Sigmoid colon (tissue), 4 donors: ENCODE measurements at regions not wholly inside any gene's neighbourhood (a gene's known extent, or its start where the extent isn't known, plus 50 kb on each side); places are given as distances from the start of the nearest gene placed in this dataset.

Experiments used
- EP300 ChIP-seq, 4 donors: sonication (generic); formaldehyde crosslinking; IDR thresholded peaks; one replicate each; pipeline ENCODE4 v1.6.1; 2017; ENCODE audit warnings: antibody characterized with exemption in 4 of 4
- POLR2A ChIP-seq, 2 donors: fragments of 450-650 bp; IDR thresholded peaks; one replicate each; pipeline ENCODE4 v1.6.1; 2016; ENCODE audit warnings: antibody characterized with exemption in 2 of 2, mild to moderate bottlenecking in 2 of 2, moderate library complexity in 2 of 2
- POLR2AphosphoS5 ChIP-seq, 4 donors: sonication (generic); formaldehyde crosslinking; IDR thresholded peaks; one replicate each; pipeline ENCODE4 v1.6.1; 2017; ENCODE audit warnings: antibody characterized with exemption in 4 of 4
- TF ChIP-seq, protein P1 (sequence below), 4 experiments: fragments of 450-650 bp in 3 of 4; fragments of 200-600 bp in 1 of 4; IDR thresholded peaks; one replicate each; pipeline ENCODE4 v1.5.1; 2016 to 2019; ENCODE audit warnings: antibody characterized with exemption in 4 of 4, mild to moderate bottlenecking in 3 of 4, moderate library complexity in 2 of 4

- TF ChIP-seq POLR2A (IDR thresholded peaks at IDR 0.05) (no peak), POLR2AphosphoS5 (IDR thresholded peaks at IDR 0.05) (no peak), EP300 (IDR thresholded peaks at IDR 0.05) (no peak)
- TF ChIP-seq, protein P1, sequence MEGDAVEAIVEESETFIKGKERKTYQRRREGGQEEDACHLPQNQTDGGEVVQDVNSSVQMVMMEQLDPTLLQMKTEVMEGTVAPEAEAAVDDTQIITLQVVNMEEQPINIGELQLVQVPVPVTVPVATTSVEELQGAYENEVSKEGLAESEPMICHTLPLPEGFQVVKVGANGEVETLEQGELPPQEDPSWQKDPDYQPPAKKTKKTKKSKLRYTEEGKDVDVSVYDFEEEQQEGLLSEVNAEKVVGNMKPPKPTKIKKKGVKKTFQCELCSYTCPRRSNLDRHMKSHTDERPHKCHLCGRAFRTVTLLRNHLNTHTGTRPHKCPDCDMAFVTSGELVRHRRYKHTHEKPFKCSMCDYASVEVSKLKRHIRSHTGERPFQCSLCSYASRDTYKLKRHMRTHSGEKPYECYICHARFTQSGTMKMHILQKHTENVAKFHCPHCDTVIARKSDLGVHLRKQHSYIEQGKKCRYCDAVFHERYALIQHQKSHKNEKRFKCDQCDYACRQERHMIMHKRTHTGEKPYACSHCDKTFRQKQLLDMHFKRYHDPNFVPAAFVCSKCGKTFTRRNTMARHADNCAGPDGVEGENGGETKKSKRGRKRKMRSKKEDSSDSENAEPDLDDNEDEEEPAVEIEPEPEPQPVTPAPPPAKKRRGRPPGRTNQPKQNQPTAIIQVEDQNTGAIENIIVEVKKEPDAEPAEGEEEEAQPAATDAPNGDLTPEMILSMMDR (IDR thresholded peaks at IDR 0.05): no peak
These were observed 91.1 kb upstream of the DISP3 start for GRCh38 chr1:11387829-11388228.
